ENCODE measurements at regions not wholly inside any gene's neighbourhood (a gene's known extent, or its start where the extent isn't known, plus 50 kb on each side); places are given as distances from the start of the nearest gene placed in this dataset.

- DNase-seq (ENCODE audit: low spot score) = no peak
- Histone ChIP-seq H3K79me2 (no peaks in the 10 kb centered on the region), H4K20me1 (ENCODE audit: insufficient read depth, poor library complexity, severe bottlenecking) (no peaks in the 10 kb centered on the region), H3K27me3 (peaks cover 39% of the 10 kb centered on the region), H3K27ac (no peak overlapping the region), H2AFZ (no peak overlapping the region), H3K4me3 (no peak overlapping the region), H3K9me2 (replicated peaks; ENCODE audit: insufficient read depth) (no peaks in the 10 kb centered on the region), H3K9me3 (ENCODE audit: low read depth) (no peaks in the 10 kb centered on the region), H3K36me3 (replicated peaks; ENCODE audit: insufficient read depth, low read depth) (no peaks in the 10 kb centered on the region), H3K4me2 (no peak overlapping the region), H3K4me1 (ENCODE audit: insufficient read depth) (no peaks in the 10 kb centered on the region)
- TF ChIP-seq CTCF (IDR thresholded peaks at IDR 0.05; ENCODE audit: poor library complexity) (no peak), EZH2 (IDR thresholded peaks at IDR 0.05; ENCODE audit: borderline replicate concordance) (no peak), EZH2phosphoT487 (IDR thresholded peaks at IDR 0.05; ENCODE audit: low read depth, severe bottlenecking, unreplicated experiment) (no peak)
- WGBS (ENCODE audit: low lambda C conversion rate, missing lambda C conversion rate) = 86% methylated on average over 3 of the region's 3 CpGs
Observed at GRCh38 chr17:34511265-34511664, 68.1 kb upstream of the TMEM132E start.

GRCh38 chr17:34504814-34505484 is 74.4 kb upstream of the TMEM132E start:
- Histone ChIP-seq H3K4me2 (no peak overlapping the region), H3K4me1 (ENCODE audit: insufficient read depth) (no peaks in the 10 kb centered on the region), H3K27me3 (peaks cover 37% of the 10 kb centered on the region), H3K36me3 (replicated peaks; ENCODE audit: insufficient read depth, low read depth) (no peaks in the 10 kb centered on the region), H3K4me3 (no peak overlapping the region), H3K9me2 (replicated peaks; ENCODE audit: insufficient read depth) (no peaks in the 10 kb centered on the region), H3K79me2 (no peaks in the 10 kb centered on the region), H4K20me1 (ENCODE audit: insufficient read depth, poor library complexity, severe bottlenecking) (no peaks in the 10 kb centered on the region), H2AFZ (no peak overlapping the region), H3K27ac (no peak overlapping the region), H3K9me3 (ENCODE audit: low read depth) (no peaks in the 10 kb centered on the region)
- 70% methylated on average over 3 of the region's 3 CpGs for WGBS (ENCODE audit: low lambda C conversion rate, missing lambda C conversion rate)
- no peak for DNase-seq (ENCODE audit: low spot score)
- no peak for TF ChIP-seq EZH2 (IDR thresholded peaks at IDR 0.05; ENCODE audit: borderline replicate concordance)
- TF ChIP-seq CTCF (IDR thresholded peaks at IDR 0.05; ENCODE audit: poor library complexity) = no peak
- no peak for TF ChIP-seq EZH2phosphoT487 (IDR thresholded peaks at IDR 0.05; ENCODE audit: low read depth, severe bottlenecking, unreplicated experiment)

- no peak for TF ChIP-seq EZH2 (IDR thresholded peaks at IDR 0.05; ENCODE audit: borderline replicate concordance)
- no peak for TF ChIP-seq CTCF (IDR thresholded peaks at IDR 0.05; ENCODE audit: poor library complexity)
- no peak for TF ChIP-seq EZH2phosphoT487 (IDR thresholded peaks at IDR 0.05; ENCODE audit: low read depth, severe bottlenecking, unreplicated experiment)
- WGBS (ENCODE audit: low lambda C conversion rate, missing lambda C conversion rate) = 64% methylated on average over 10 of the region's 10 CpGs
- H2AFZ ChIP-seq = no peak overlapping the region
- H3K9me2 ChIP-seq (replicated peaks; ENCODE audit: insufficient read depth) = no peaks in the 10 kb centered on the region
- H3K27ac ChIP-seq = no peak overlapping the region
- H3K4me2 ChIP-seq = no peak overlapping the region
- no peaks in the 10 kb centered on the region for H3K36me3 ChIP-seq (replicated peaks; ENCODE audit: insufficient read depth, low read depth)
- DNase-seq (ENCODE audit: low spot score) = peak; percentile 40
- no peaks in the 10 kb centered on the region for H3K79me2 ChIP-seq
- peaks cover 28% of the 10 kb centered on the region for H3K27me3 ChIP-seq
- no peaks in the 10 kb centered on the region for H4K20me1 ChIP-seq (ENCODE audit: insufficient read depth, poor library complexity, severe bottlenecking)
- no peaks in the 10 kb centered on the region for H3K9me3 ChIP-seq (ENCODE audit: low read depth)
- H3K4me1 ChIP-seq (ENCODE audit: insufficient read depth) = no peaks in the 10 kb centered on the region
- no peak overlapping the region for H3K4me3 ChIP-seq
Observed at GRCh38 chr17:34503528-34504195, 75.7 kb upstream of the TMEM132E start.
